Skeletal muscle tissue (tissue), 3 donors: ENCODE measurements at regions not wholly inside any gene's neighbourhood (a gene's known extent, or its start where the extent isn't known, plus 50 kb on each side); places are given as distances from the start of the nearest gene placed in this dataset.
"Not testable (repeated sequence)": the region's sequence is repeated elsewhere in the genome, so short reads cannot be mapped to it uniquely, and the experiment has no call there.

ENCODE experiments used
- H3K27ac ChIP-seq: one replicate; pipeline ENCODE4 v1.7.0; 2013; ENCODE audit warnings: mild to moderate bottlenecking, low read depth, low read length, inconsistent platforms
- H3K27me3 ChIP-seq, 3 donors: one replicate each; pipeline ENCODE4 v1.7.0; 2013; ENCODE audit warnings: low read length in 3 of 3; ENCODE audit not compliant: control insufficient read depth in 3 of 3, insufficient read depth in 3 of 3
- H3K36me3 ChIP-seq, 3 donors: one replicate each; pipeline ENCODE4 v1.7.0; 2013; ENCODE audit warnings: low read length in 3 of 3; ENCODE audit not compliant: control insufficient read depth in 3 of 3, insufficient read depth in 3 of 3
- H3K4me1 ChIP-seq, 3 donors: one replicate each; pipeline ENCODE4 v1.7.0; 2013; ENCODE audit warnings: low read length in 3 of 3, mild to moderate bottlenecking in 3 of 3; ENCODE audit not compliant: control insufficient read depth in 3 of 3, insufficient read depth in 3 of 3
- H3K4me3 ChIP-seq, 3 donors: one replicate each; pipeline ENCODE4 v1.7.0; 2013; ENCODE audit warnings: low read length in 3 of 3
- H3K9ac ChIP-seq, 3 donors: one replicate each; pipeline ENCODE4 v1.7.0; 2013; ENCODE audit warnings: low read length in 3 of 3, mild to moderate bottlenecking in 3 of 3, moderate library complexity in 2 of 3, low read depth in 1 of 3
- H3K9me3 ChIP-seq, 3 donors: one replicate each; pipeline ENCODE4 v1.7.0; 2013; ENCODE audit warnings: low read length in 3 of 3; ENCODE audit not compliant: control insufficient read depth in 3 of 3
- donor health status: Osteomylitis.

DNA sequence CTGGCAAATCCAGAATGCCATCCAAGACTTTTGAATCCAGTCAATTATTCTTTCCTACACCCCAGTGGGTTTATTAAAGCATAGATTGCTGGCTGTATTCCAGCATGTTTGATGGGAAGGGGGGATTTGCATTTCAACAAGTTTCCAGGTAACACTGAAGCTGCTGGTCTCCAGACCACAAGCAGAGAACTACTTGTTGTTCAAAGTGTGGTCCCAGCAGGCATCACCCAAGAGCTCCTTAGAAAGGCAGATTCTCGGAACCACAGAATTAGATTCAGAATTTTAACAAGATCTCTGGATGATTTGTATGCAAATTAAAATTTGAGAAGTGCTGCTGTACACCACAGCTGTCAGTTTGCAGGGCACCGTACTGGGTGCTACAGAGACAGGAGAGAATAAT lies 216.3 kb upstream of the FAM78B start:
- Histone ChIP-seq H3K9ac (no peak overlapping the region), H3K4me1 (peaks cover 6 to 18% (median 12%) of the 10 kb centered on the region in 3 donors), H3K27me3 (no peaks in the 10 kb centered on the region), H3K9me3 (no peaks in the 10 kb centered on the region), H3K27ac (no peak overlapping the region), H3K36me3 (no peaks in the 10 kb centered on the region), H3K4me3 (no peak overlapping the region)

GRCh38 chr1:166383635-166384346 lies 217.0 kb upstream of the FAM78B start:
- H3K27ac ChIP-seq = no peak overlapping the region
- H3K36me3 ChIP-seq = no peaks in the 10 kb centered on the region
- H3K9ac ChIP-seq = no peak overlapping the region
- no peaks in the 10 kb centered on the region for H3K9me3 ChIP-seq
- peaks cover 6 to 11% (median 9%) of the 10 kb centered on the region in 3 donors for H3K4me1 ChIP-seq
- no peaks in the 10 kb centered on the region for H3K27me3 ChIP-seq
- H3K4me3 ChIP-seq = no peak overlapping the region

DNA sequence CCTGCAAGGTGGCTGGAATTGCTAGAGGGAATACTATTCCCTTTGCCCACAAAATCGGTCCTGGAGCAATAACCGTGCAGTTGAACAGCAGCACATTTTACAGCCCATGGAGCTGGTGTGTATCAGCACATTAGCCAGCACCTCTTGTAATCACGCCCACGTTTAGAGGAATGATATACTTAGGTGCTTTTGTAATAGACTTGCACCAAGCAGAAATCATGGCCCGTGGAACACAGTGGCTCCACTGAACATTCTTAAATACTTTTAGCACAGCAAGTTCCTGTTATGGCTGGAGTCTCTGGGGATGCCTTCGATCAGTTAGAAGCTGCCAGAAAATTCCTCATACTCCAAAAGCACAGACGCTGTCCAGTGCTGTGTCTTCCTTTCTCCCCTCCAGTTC lies 218.1 kb upstream of the FAM78B start:
- H3K27ac ChIP-seq = no peak overlapping the region
- no peaks in the 10 kb centered on the region for H3K9me3 ChIP-seq
- no peaks in the 10 kb centered on the region for H3K36me3 ChIP-seq
- no peak overlapping the region for H3K4me3 ChIP-seq
- no peak overlapping the region for H3K9ac ChIP-seq
- peaks cover 0 to 5% (median 3%) of the 10 kb centered on the region in 3 donors for H3K4me1 ChIP-seq
- no peaks in the 10 kb centered on the region for H3K27me3 ChIP-seq

DNA sequence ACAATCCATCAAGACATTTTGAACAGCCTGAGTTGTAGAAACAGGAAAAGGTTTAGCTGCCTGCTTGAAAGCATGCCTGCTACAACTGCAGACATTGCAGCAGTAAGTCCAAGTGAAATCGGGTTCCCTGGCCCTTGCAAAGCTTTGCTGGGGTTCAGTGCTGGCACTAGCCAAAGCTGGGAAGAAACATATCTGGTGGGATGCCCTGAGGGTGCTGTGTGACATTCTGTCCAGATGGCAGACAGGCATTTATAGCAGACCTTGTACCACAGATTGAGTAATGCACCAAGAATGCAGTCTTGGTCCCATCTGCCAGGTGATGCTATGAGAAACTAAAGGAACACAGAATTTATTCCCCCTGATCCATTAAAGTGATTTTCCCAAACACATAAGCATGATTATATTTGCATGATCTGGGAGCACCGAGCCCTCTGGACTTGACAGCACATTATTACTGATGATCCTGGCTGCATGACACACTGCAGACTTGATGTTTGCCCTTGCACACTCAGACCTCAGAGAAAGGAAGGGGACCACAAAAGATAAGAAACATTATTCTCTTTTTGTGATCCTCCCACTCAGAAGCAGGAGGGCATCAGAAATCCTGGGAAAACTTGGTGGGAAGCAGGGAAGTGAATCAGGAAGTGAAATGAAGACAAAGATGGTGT lies 223.7 kb upstream of the FAM78B start:
- H3K4me1 ChIP-seq = peaks cover 0 to 9% (median 2%) of the 10 kb centered on the region in 3 donors
- H3K4me3 ChIP-seq = no peak overlapping the region
- H3K9me3 ChIP-seq = no peaks in the 10 kb centered on the region
- no peak overlapping the region for H3K27ac ChIP-seq
- H3K36me3 ChIP-seq = no peaks in the 10 kb centered on the region
- H3K27me3 ChIP-seq = no peaks in the 10 kb centered on the region
- no peak overlapping the region for H3K9ac ChIP-seq

DNA sequence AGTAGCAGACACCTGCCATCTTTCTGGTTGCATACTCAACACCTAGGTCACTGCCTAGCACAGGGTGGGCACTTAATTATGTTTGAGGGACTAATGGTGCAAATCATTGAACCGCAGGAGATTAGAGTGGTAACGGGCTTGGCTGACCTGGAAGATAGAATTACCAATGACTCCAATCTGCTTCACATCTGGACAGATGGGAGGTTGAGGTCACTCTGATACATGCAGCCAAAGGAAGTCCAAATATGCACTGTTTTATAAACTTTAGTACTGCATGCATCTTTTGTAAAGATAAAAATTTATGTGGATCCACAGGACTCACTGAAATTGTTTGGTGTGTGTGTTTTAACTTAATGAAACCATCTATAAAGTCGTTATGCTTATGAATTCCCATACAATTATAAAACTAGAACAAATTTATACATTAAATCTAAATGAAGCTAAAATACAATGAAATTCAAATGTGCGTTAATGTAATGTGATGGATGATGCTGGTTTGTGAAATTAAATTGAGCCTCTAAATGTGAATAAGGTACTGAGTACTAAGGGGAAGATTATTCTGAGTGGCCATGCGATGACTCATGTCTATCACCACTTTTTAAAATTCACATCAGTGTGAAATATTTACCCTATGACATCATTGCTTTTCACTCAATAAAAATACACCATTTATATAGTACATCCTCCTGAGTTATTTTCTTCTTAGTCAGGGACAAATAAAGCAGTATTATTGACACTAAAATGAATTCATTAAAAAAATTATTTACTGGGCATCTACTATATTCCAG lies 224.7 kb upstream of the FAM78B start:
- no peak overlapping the region for H3K4me3 ChIP-seq
- no peak overlapping the region for H3K9ac ChIP-seq
- H3K27ac ChIP-seq = no peak overlapping the region
- no peaks in the 10 kb centered on the region for H3K36me3 ChIP-seq
- no peaks in the 10 kb centered on the region for H3K9me3 ChIP-seq
- H3K4me1 ChIP-seq = peaks cover 0 to 9% (median 2%) of the 10 kb centered on the region in 3 donors
- H3K27me3 ChIP-seq = no peaks in the 10 kb centered on the region

GRCh38 chr1:166395729-166396128 lies 228.9 kb upstream of the FAM78B start:
- H3K36me3 ChIP-seq = no peaks in the 10 kb centered on the region
- H3K27me3 ChIP-seq = no peaks in the 10 kb centered on the region
- H3K9ac ChIP-seq = no peak overlapping the region
- H3K9me3 ChIP-seq = no peaks in the 10 kb centered on the region
- H3K27ac ChIP-seq = no peak overlapping the region
- peaks cover 0 to 9% (median 2%) of the 10 kb centered on the region in 3 donors for H3K4me1 ChIP-seq
- H3K4me3 ChIP-seq = no peak overlapping the region

DNA sequence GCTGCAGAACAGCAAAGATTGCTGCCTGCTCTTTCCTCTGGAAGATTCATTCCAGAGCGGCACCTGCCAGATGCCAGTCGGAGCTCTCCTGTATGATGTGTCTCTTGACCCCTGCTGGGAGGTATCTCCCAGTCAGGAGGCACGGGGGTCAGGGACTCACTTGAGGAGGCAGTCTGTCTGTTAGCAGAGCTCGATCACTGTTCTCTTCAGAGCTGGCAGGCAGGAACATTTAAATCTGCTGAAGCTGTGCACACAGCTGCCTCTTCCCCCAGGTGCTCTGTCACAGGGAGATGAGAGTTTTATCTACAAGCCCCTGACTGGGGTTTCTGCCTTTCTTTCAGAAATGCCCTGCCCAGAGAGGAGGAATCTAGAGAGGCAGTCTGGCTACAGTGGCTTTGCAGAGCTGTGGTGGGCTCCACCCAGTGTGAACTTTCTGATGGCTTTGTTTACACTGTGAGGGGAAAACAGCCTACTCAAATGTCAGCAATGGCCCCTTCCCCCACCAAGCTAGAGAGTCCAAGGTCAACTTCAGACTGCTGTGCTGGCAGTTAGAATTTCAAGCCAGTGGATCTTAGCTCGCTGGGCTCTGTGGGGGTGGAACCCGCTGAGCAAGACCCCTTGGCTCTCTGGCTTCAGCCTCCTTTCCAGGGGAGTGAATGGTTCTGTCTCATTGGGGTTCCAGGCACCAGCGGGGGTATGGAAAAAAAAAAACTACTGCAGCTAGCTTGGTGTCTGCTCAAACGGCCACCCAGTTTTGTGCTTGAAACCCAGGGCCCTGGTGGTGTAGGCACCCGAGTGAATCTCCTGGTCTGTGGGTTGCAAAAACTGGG lies 242.7 kb upstream of the FAM78B start:
- not testable (repeated sequence) for H3K27ac ChIP-seq, H3K9ac ChIP-seq, H3K9me3 ChIP-seq, H3K4me1 ChIP-seq, H3K27me3 ChIP-seq, H3K4me3 ChIP-seq, H3K36me3 ChIP-seq

- Histone ChIP-seq H3K27ac (no peak overlapping the region), H3K4me1 (no peaks in the 10 kb centered on the region), H3K9me3 (peaks cover 0 to 5% (median 2%) of the 10 kb centered on the region in 3 donors), H3K36me3 (no peaks in the 10 kb centered on the region), H3K9ac (no peak overlapping the region), H3K27me3 (no peaks in the 10 kb centered on the region), H3K4me3 (no peak overlapping the region)
Measured at GRCh38 chr1:166410083-166410385, 243.2 kb upstream of the FAM78B start.

GRCh38 chr1:166416831-166417230 lies 250.0 kb upstream of the FAM78B start:
- not testable (repeated sequence) for H3K4me1 ChIP-seq, H3K4me3 ChIP-seq, H3K9ac ChIP-seq, H3K9me3 ChIP-seq, H3K36me3 ChIP-seq, H3K27me3 ChIP-seq, H3K27ac ChIP-seq
